NCI-H748 (cell line): ENCODE measurements at regions not wholly inside any gene's neighbourhood (a gene's known extent, or its start where the extent isn't known, plus 50 kb on each side); places are given as distances from the start of the nearest gene placed in this dataset.

Experiments used
- DNase-seq: peaks from one replicate; lab custom pipeline; 2025; ENCODE audit not compliant: unreplicated experiment; lab: John Stamatoyannopoulos, UW

- DNase-seq: no peak
These were observed 305.9 kb downstream of the PMP22 start for GRCh38 chr17:14959106-14959648.

- DNase-seq: no peak
These were observed 311.7 kb downstream of the PMP22 start for GRCh38 chr17:14953405-14953804.

GRCh38 chr17:14950686-14951085, 314.4 kb downstream of the PMP22 start:
- no peak for DNase-seq

GRCh38 chr17:14950216-14950615, 314.9 kb downstream of the PMP22 start:
- DNase-seq: no peak

- DNase-seq: no peak
These were observed 317.5 kb downstream of the PMP22 start for GRCh38 chr17:14947671-14948070.

GRCh38 chr17:14946481-14946880, 318.6 kb downstream of the PMP22 start:
- DNase-seq: no peak

GRCh38 chr17:14942526-14943190, 322.5 kb downstream of the PMP22 start:
- DNase-seq: no peak

- DNase-seq: no peak
These were observed 324.2 kb downstream of the PMP22 start for GRCh38 chr17:14940938-14941265.

GRCh38 chr17:14940108-14940937, 324.8 kb downstream of the PMP22 start:
- no peak for DNase-seq

- no peak for DNase-seq
These were observed 329.2 kb downstream of the PMP22 start for GRCh38 chr17:14935845-14936485.

- no peak for DNase-seq
These were observed 329.8 kb downstream of the PMP22 start for GRCh38 chr17:14935139-14935841.

GRCh38 chr17:14933676-14934075, 331.4 kb downstream of the PMP22 start:
- no peak for DNase-seq

GRCh38 chr17:14926526-14927122, 338.5 kb downstream of the PMP22 start:
- DNase-seq: peak; percentile 57

- no peak for DNase-seq
These were observed 339.1 kb downstream of the PMP22 start for GRCh38 chr17:14926073-14926472.

GRCh38 chr17:14925498-14925897, 339.6 kb downstream of the PMP22 start:
- DNase-seq: no peak

- DNase-seq: no peak
These were observed 341.1 kb downstream of the PMP22 start for GRCh38 chr17:14923981-14924380.

GRCh38 chr17:14922411-14922810, 342.7 kb downstream of the PMP22 start:
- DNase-seq: no peak

GRCh38 chr17:14921936-14922335, 343.2 kb downstream of the PMP22 start:
- no peak for DNase-seq

GRCh38 chr17:14919631-14920213, 345.4 kb downstream of the PMP22 start:
- DNase-seq: no peak

GRCh38 chr17:14919094-14919493, 346.0 kb downstream of the PMP22 start:
- no peak for DNase-seq
